ENCODE measurements at regions not wholly inside any gene's neighbourhood (a gene's known extent, or its start where the extent isn't known, plus 50 kb on each side); places are given as distances from the start of the nearest gene placed in this dataset.

GRCh38 chr2:236853585-236854051 lies 232.1 kb upstream of the COPS8 start:
- no peak for DNase-seq
- no peak overlapping the region for H3K9ac ChIP-seq (ENCODE audit: low read depth in 2 of 2, low read length in 2 of 2)
- no peak overlapping the region for H3K4me3 ChIP-seq
- H3K4me1 ChIP-seq = no peaks in the 10 kb centered on the region
- H3K36me3 ChIP-seq = no peaks in the 10 kb centered on the region
- no peak overlapping the region for H3K27ac ChIP-seq
- no peaks in the 10 kb centered on the region for H3K27me3 ChIP-seq
- intact Hi-C loops (cut with DNase I) = no loop called here
- no peaks in the 10 kb centered on the region for H3K9me3 ChIP-seq
- TF ChIP-seq CTCF (IDR thresholded peaks at IDR 0.05) = no peak

GRCh38 chr2:236855176-236855865 lies 230.4 kb upstream of the COPS8 start:
- DNase-seq = no peak
- no peak overlapping the region for H3K27ac ChIP-seq
- no peak overlapping the region for H3K9ac ChIP-seq (ENCODE audit: low read depth in 2 of 2, low read length in 2 of 2)
- H3K27me3 ChIP-seq = no peaks in the 10 kb centered on the region
- no peaks in the 10 kb centered on the region for H3K4me1 ChIP-seq
- TF ChIP-seq CTCF (IDR thresholded peaks at IDR 0.05) = no peak
- H3K4me3 ChIP-seq = no peak overlapping the region
- no peaks in the 10 kb centered on the region for H3K9me3 ChIP-seq
- no peaks in the 10 kb centered on the region for H3K36me3 ChIP-seq
- intact Hi-C loops (cut with DNase I) = no loop called here

GRCh38 chr2:236855866-236856847 lies 229.5 kb upstream of the COPS8 start:
- Histone ChIP-seq H3K4me1 (no peaks in the 10 kb centered on the region), H3K27ac (no peak overlapping the region)
- intact Hi-C loops (cut with DNase I) = no loop called here

GRCh38 chr2:236856848-236857235 lies 228.8 kb upstream of the COPS8 start:
- no peaks in the 10 kb centered on the region for H3K27me3 ChIP-seq
- no peaks in the 10 kb centered on the region for H3K4me1 ChIP-seq
- intact Hi-C loops (cut with DNase I) = no loop called here
- DNase-seq = no peak
- TF ChIP-seq CTCF (IDR thresholded peaks at IDR 0.05) = no peak
- no peak overlapping the region for H3K4me3 ChIP-seq
- H3K9me3 ChIP-seq = no peaks in the 10 kb centered on the region
- H3K36me3 ChIP-seq = no peaks in the 10 kb centered on the region
- H3K9ac ChIP-seq (ENCODE audit: low read depth in 2 of 2, low read length in 2 of 2) = no peak overlapping the region
- H3K27ac ChIP-seq = no peak overlapping the region

More at GRCh38 chr2:236855866-236856847, 229.5 kb upstream of the COPS8 start:
- no peak overlapping the region for H3K9ac ChIP-seq (ENCODE audit: low read depth in 2 of 2, low read length in 2 of 2)
- H3K27me3 ChIP-seq = no peaks in the 10 kb centered on the region
- no peak for TF ChIP-seq CTCF (IDR thresholded peaks at IDR 0.05)
- H3K9me3 ChIP-seq = no peaks in the 10 kb centered on the region
- no peaks in the 10 kb centered on the region for H3K36me3 ChIP-seq
- DNase-seq = no peak
- no peak overlapping the region for H3K4me3 ChIP-seq

GRCh38 chr2:236857246-236857645 lies 228.4 kb upstream of the COPS8 start:
- Histone ChIP-seq H3K4me3 (no peak overlapping the region), H3K4me1 (no peaks in the 10 kb centered on the region), H3K27me3 (no peaks in the 10 kb centered on the region), H3K9me3 (no peaks in the 10 kb centered on the region), H3K36me3 (no peaks in the 10 kb centered on the region), H3K27ac (no peak overlapping the region), H3K9ac (ENCODE audit: low read depth in 2 of 2, low read length in 2 of 2) (no peak overlapping the region)
- intact Hi-C loops (cut with DNase I) = no loop called here
- no peak for DNase-seq
- TF ChIP-seq CTCF (IDR thresholded peaks at IDR 0.05) = no peak
